ENCODE measurements at regions not wholly inside any gene's neighbourhood (a gene's known extent, or its start where the extent isn't known, plus 50 kb on each side); places are given as distances from the start of the nearest gene placed in this dataset.

- TF ChIP-seq CTCF (IDR thresholded peaks at IDR 0.05): no peak
- no peak for TF ChIP-seq EZH2 (IDR thresholded peaks at IDR 0.05)
Observed at GRCh38 chr4:167873496-167873895, 218.8 kb upstream of the ANXA10 start.

Measured in neural progenitor cell (in vitro differentiated cells).